ENCODE measurements at regions not wholly inside any gene's neighbourhood (a gene's known extent, or its start where the extent isn't known, plus 50 kb on each side); places are given as distances from the start of the nearest gene placed in this dataset.

DNA sequence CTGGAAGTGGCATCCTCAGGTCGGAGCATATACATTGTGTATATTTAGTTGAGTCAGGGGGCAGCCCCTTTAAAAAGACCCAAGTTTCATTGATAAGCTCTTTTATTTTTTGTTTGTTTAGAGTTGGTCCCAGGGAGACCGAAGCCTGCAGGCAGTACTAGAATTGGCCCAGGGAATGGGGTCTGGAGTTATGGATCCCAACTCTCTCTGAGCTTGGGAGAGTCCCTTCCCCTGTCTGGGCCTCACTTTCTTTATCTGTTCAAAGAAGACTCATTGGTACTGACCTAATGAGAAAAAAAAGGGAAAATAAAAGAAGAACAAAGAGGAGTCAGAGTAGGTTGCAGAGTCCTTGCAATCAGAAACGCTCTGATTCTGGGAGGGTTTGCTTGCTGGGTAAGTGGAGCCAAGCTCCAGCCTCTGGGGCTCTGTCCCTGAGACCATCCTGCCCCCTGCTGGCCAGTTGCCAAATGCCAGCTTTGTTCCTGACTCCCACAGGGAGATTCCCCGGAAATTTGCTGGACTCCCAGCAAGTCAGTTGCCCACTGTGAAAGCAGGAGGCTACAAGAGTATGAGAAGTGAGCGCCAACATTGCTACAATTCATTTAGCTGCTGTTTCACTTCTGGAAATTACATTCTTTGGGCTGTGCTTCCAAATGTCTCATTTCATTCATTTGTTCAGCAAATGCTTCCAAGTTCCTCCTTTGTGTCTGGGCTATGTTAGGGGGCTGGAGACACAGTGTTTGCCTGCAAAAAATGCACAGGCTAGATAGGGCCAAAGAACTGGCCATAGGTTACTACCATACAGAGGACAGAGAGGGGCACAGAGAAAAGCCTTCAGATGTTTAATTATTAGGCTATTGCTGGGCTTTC, 156.2 kb downstream of the MELK start:
- FAIRE-seq, result peak; percentile 29
- DNase-seq (ENCODE audit: insufficient read length, low spot score), result no peak
- TF ChIP-seq, protein P1, sequence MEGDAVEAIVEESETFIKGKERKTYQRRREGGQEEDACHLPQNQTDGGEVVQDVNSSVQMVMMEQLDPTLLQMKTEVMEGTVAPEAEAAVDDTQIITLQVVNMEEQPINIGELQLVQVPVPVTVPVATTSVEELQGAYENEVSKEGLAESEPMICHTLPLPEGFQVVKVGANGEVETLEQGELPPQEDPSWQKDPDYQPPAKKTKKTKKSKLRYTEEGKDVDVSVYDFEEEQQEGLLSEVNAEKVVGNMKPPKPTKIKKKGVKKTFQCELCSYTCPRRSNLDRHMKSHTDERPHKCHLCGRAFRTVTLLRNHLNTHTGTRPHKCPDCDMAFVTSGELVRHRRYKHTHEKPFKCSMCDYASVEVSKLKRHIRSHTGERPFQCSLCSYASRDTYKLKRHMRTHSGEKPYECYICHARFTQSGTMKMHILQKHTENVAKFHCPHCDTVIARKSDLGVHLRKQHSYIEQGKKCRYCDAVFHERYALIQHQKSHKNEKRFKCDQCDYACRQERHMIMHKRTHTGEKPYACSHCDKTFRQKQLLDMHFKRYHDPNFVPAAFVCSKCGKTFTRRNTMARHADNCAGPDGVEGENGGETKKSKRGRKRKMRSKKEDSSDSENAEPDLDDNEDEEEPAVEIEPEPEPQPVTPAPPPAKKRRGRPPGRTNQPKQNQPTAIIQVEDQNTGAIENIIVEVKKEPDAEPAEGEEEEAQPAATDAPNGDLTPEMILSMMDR (IDR thresholded peaks at IDR 0.05; ENCODE audit: insufficient read depth, missing control alignments), result peak; percentile 69

- FAIRE-seq (no peak), DNase-seq (ENCODE audit: insufficient read length, low spot score) (no peak)
- TF ChIP-seq, protein P1 (IDR thresholded peaks at IDR 0.05; ENCODE audit: insufficient read depth, missing control alignments), result no peak
Observed at GRCh38 chr9:36729906-36730305, 157.2 kb downstream of the MELK start.

- no peak for DNase-seq (ENCODE audit: insufficient read length, low spot score)
- TF ChIP-seq, protein P1 (IDR thresholded peaks at IDR 0.05; ENCODE audit: insufficient read depth, missing control alignments), result no peak
- FAIRE-seq, result no peak
Observed at GRCh38 chr9:36730414-36730813, 157.7 kb downstream of the MELK start.

- no peak for DNase-seq (ENCODE audit: insufficient read length, low spot score)
- TF ChIP-seq, protein P1 (IDR thresholded peaks at IDR 0.05; ENCODE audit: insufficient read depth, missing control alignments), result no peak
- no peak for FAIRE-seq
Observed at GRCh38 chr9:36731068-36731956, 158.6 kb downstream of the MELK start.

DNA sequence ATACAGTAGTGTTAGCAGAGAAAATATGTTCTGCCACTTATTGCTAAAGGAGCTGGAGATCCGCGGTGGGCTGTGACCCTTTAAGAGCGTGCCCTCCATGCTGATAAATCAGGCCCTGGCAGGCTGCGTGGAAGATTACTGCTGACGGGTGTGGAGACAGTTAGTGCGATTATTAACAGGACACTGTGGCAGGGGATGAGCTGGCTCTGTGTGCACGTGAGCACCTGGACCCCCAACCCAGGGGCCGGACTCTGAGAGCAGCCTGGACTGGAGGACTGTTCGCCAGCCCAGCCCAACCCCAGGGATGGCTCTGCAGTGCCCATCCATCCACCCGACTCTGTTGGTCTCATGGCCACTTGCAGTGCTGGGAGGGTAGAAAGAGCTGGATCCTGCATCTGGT, 162.0 kb downstream of the MELK start:
- FAIRE-seq (no peak), DNase-seq (ENCODE audit: insufficient read length, low spot score) (no peak)
- TF ChIP-seq, protein P1 (IDR thresholded peaks at IDR 0.05; ENCODE audit: insufficient read depth, missing control alignments), result no peak

DNA sequence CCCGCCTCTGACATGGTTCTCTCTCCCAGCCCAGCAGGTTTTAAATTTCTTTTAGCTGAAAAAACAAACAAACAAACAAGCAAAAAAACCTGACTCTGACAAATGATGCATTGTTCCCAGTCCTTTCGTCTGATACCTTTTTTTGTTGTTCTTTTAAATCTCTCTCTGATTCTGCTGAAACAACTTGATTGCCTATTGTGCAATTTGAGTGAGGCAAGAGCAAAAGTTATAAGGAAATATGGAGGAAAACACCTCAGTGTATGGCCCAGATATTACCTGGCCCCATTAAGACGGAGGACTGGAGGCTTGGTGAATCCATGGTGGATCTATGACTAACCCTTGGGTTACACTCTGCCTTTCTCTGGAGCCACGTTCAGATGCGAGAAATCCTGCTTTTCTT, 164.0 kb downstream of the MELK start:
- TF ChIP-seq, protein P1 (IDR thresholded peaks at IDR 0.05; ENCODE audit: insufficient read depth, missing control alignments), result no peak
- no peak for DNase-seq (ENCODE audit: insufficient read length, low spot score)
- no peak for FAIRE-seq

Data from D721Med (cell line).